ENCODE measurements at regions not wholly inside any gene's neighbourhood (a gene's known extent, or its start where the extent isn't known, plus 50 kb on each side); places are given as distances from the start of the nearest gene placed in this dataset.
A peak's percentile ranks its signal among the peaks of the same experiment; 100 is the strongest.

GRCh38 chr1:116819081-116819480 lies 64.9 kb downstream of the CD2 start:
- DNase-seq (ENCODE audit: low spot score) = peak; percentile 15

- DNase-seq (ENCODE audit: low spot score) = no peak
Observed at GRCh38 chr1:116820369-116820768, 66.1 kb downstream of the CD2 start.

DNA sequence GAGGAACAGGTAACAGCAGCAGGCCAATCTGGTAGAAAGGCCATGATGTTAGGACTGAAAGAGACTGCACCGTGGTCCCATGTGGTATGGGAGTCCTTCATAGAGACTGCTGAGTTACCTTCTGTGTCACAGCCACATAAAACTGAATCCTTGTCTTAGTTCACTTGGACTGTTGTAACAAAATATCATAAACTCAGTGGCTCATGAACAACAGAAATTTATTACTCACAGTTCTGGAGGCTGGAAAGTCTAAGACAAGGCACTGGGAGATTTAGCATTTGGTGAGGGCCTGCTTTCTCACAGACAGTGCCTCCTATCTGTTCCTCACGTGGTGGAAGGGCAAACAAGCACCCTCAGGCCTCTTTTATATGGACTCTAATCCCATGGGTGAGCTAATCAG lies 67.5 kb downstream of the CD2 start:
- no peak for DNase-seq (ENCODE audit: low spot score)

- no peak for DNase-seq (ENCODE audit: low spot score)
Observed at GRCh38 chr1:116824631-116825206, 70.5 kb downstream of the CD2 start.

GRCh38 chr1:116825207-116825719 lies 71.0 kb downstream of the CD2 start:
- DNase-seq (ENCODE audit: low spot score) = no peak

DNA sequence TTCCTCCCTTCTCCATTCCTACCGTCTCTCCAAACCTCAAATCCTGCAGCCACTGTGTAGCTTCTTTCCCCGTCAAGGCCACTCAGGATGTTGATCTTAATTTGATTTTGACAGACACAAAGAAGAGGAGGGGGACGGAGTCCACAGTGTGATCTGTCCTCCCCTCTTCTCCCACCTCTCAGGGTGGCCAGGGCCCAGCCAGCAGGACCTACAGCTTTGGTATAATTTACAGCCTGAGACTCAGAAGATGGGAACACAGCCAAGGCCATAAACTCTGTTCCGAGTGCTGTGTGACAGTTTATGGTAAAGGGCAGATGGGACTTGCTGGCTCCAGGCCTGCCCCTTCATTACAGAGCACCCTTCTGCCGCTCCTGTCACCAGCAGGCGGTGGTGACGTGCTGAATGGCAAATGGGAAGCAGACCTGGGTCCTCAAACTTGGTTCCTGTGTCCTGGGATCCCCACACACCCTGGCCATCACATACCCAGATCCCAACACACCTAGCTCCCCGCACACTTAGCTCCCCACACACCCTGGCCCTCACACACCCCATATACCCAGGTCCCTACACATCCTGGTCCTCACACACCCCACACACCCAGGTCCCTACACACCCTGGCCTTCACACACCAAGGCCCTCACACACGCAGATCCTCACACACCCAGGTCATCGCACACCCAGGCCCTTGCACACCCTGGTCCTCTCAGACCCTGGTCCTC lies 71.6 kb downstream of the CD2 start:
- DNase-seq (ENCODE audit: low spot score) = no peak

GRCh38 chr1:116826818-116827606 lies 72.8 kb downstream of the CD2 start:
- no peak for DNase-seq (ENCODE audit: low spot score)

- DNase-seq (ENCODE audit: low spot score) = no peak
Observed at GRCh38 chr1:116827607-116828105, 73.4 kb downstream of the CD2 start.

DNA sequence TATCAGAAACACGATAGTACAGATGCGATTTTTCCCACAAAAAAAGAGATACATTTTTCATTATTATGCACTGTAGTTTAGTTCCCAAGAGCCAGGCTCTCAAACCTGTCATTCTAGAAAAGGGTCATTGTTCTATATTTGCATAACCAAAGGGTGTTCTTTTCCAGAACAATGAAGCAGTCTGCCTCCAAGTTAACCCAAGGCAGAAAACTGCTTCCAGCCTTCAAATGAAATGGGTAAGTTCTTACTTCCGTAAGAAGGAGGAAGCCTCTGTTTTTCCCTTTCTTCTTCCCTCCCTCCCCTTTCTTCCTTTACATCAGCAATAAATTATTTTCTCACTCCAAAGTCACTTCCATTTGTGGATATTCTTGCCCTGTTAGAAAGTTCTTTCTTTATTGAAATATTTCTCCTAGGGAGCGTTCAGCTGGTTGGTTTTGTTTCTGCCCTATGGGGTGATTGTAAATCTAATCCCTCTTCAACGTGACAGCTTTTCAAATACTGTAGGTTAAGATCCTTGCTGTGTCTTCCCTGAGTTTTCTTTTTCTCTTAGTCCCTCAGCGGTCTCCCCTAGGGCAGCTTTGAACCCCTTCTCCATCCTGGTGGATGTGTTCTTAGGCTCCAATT lies 77.3 kb upstream of the PTGFRN start:
- peak; percentile 15 for DNase-seq (ENCODE audit: low spot score)

GRCh38 chr1:116832932-116833578 lies 76.7 kb upstream of the PTGFRN start:
- DNase-seq (ENCODE audit: low spot score) = peak; percentile 3

DNA sequence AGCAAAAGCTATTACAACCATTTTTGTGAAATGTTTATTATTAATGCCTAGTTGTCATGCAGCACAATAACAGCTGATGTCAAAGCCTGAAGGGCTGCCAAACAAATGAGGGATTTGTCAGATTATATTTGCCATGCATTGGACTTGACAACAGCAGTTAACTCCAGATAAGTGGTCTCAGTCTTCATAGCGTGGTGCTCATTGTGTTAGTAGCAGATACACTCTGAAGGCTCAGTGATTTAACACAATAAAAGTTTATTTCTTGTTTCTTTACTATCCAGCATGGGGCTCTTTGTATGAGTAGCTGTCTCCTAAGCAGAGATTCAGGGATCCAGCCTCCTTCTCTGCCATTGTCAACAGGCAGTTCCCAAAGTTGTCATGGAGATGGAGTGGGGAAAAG lies 76.0 kb upstream of the PTGFRN start:
- DNase-seq (ENCODE audit: low spot score) = no peak

DNA sequence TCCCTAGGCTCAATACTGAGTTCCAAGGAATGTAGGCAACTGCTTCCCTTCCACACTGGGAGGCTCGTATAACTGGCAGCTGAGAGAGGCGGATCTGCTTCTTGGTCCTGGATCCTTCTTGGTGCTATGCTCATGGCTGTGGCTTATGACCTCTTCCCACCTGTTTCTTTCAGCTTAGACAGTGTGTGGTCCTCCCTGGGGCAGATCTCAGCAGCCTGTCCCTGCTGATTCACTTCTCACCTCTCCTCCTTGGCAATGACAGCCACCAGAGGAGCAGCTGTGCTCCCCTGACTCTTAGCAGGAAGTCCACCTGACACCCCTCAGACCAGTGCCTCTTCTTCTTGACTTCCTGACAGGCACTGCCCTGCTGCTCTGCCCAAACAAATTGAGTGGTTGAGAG lies 75.1 kb upstream of the PTGFRN start:
- DNase-seq (ENCODE audit: low spot score) = peak; percentile 11

- DNase-seq (ENCODE audit: low spot score) = no peak
Observed at GRCh38 chr1:116835161-116835560, 74.6 kb upstream of the PTGFRN start.

DNA sequence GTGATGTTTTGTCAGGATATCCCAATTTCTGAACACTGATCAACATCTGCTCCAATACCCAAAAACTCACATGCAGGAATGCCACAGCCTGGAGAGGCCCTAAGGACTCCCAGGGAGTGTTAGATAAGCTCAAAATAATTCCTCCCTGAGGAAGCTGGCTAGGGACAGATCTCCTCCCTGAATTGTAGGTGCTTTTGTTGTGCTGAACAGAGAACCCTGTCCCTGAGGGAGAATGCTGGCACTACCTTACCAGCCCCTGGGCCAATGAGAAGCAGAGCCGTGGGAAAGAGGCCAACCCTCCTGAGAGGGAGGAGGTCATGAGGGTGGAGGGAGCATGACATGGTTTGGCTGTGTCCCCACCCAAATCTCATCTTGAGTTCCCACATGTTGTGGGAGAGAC lies 73.6 kb upstream of the PTGFRN start:
- no peak for DNase-seq (ENCODE audit: low spot score)

- no peak for DNase-seq (ENCODE audit: low spot score)
Observed at GRCh38 chr1:116841569-116842344, 68.0 kb upstream of the PTGFRN start.

GRCh38 chr1:116842654-116843053 lies 67.1 kb upstream of the PTGFRN start:
- DNase-seq (ENCODE audit: low spot score) = no peak

- no peak for DNase-seq (ENCODE audit: low spot score)
Observed at GRCh38 chr1:116844775-116845174, 64.9 kb upstream of the PTGFRN start.

- DNase-seq (ENCODE audit: low spot score) = no peak
Observed at GRCh38 chr1:116847190-116847589, 62.5 kb upstream of the PTGFRN start.

DNA sequence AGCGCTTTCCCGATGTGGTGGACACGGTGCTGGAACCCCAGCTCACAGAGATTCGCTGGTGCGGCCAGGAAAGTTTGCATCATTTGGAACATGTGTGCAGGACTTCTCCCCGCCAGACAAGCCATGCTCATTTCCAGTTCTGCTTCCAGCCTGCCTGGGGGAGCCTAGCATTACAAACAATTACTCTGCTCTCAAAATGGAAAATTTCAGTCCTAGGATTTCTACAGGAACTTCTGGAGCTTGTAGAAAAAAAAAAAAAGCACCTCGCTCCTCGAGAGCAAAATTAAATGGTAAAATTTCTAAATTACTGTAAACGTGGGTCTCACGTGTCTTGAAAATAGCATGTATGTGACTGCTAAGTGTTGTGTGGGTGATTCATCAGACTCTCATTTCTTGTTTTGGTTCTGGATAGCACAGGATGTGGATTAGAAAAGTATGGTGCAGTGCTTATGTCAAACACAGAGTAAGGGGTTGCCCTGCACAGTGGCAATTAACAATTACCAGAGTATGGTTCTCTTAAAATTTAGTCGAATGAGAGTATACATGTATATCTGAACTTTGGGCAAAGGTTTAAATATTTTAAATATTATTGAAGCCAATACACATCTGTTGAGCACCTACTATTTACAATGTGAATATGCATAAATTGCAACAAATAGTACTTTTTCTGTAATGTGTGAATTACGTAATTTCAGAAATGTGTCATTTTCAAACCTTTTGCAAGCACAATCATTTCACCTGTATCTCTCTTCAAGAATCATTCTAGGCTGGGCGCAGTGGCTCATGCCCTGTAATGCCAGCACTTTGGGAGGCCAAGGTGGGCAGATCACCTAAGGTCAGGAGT lies 61.8 kb upstream of the PTGFRN start:
- no peak for DNase-seq (ENCODE audit: low spot score)

GRCh38 chr1:116850436-116850835 lies 59.3 kb upstream of the PTGFRN start:
- DNase-seq (ENCODE audit: low spot score) = no peak

Measured in ecto neural progenitor cell (in vitro differentiated cells).